Smooth muscle cell (in vitro differentiated cells): ENCODE measurements at regions not wholly inside any gene's neighbourhood (a gene's known extent, or its start where the extent isn't known, plus 50 kb on each side); places are given as distances from the start of the nearest gene placed in this dataset.

ENCODE experiments used
- DNase-seq: peaks from one replicate; lab custom pipeline; 2025; ENCODE audit not compliant: unreplicated experiment; lab: John Stamatoyannopoulos, UW
- H2AFZ ChIP-seq: fragments of 200-600 bp; sonication (generic); 2 replicates; pipeline ENCODE4 v1.6.0; 2016; ENCODE audit warnings: antibody characterized with exemption, low read depth, mild to moderate bottlenecking
- H3F3A ChIP-seq: fragments of 200-600 bp; sonication (generic); 2 replicates; pipeline ENCODE4 v1.6.0; 2017; ENCODE audit warnings: antibody characterized with exemption, low read depth
- H3K27ac ChIP-seq: fragments of 200-600 bp; sonication (generic); 2 replicates; pipeline ENCODE4 v1.5.1; 2016; ENCODE audit warnings: low read depth, mild to moderate bottlenecking
- H3K27me3 ChIP-seq: fragments of 200-600 bp; sonication (generic); 2 replicates; pipeline ENCODE4 v1.6.1; 2016; ENCODE audit warnings: low read depth, mild to moderate bottlenecking
- H3K36me3 ChIP-seq: fragments of 200-600 bp; sonication (generic); 2 replicates; pipeline ENCODE4 v1.5.1; 2016; ENCODE audit warnings: low read depth
- H3K4me1 ChIP-seq: fragments of 200-600 bp; sonication (generic); 2 replicates; pipeline ENCODE4 v1.5.1; 2016; ENCODE audit warnings: low read depth
- H3K4me2 ChIP-seq: fragments of 200-600 bp; sonication (generic); 2 replicates; pipeline ENCODE4 v1.6.0; 2016; ENCODE audit warnings: mild to moderate bottlenecking
- H3K4me3 ChIP-seq: fragments of 200-600 bp; sonication (generic); 2 replicates; pipeline ENCODE4 v1.5.1; 2016; ENCODE audit warnings: mild to moderate bottlenecking
- H3K79me2 ChIP-seq: fragments of 200-600 bp; sonication (generic); 2 replicates; pipeline ENCODE4 v1.6.0; 2016; ENCODE audit warnings: low read depth, mild to moderate bottlenecking
- H3K9ac ChIP-seq: fragments of 200-600 bp; sonication (generic); 2 replicates; pipeline ENCODE4 v1.6.0; 2016; ENCODE audit warnings: low read depth
- H3K9me3 ChIP-seq: fragments of 200-600 bp; sonication (generic); replicated peaks from 2 replicates; pipeline ENCODE4 v1.5.1; 2016; ENCODE audit warnings: low read depth
- H4K20me1 ChIP-seq: fragments of 200-600 bp; sonication (generic); 2 replicates; pipeline ENCODE4 v1.6.0; 2016; ENCODE audit warnings: low read depth
- CTCF ChIP-seq: fragments of 200-600 bp; sonication (generic); IDR thresholded peaks from 2 replicates; pipeline ENCODE4 v1.5.1; 2017; ENCODE audit warnings: borderline replicate concordance, mild to moderate bottlenecking, antibody characterized with exemption; ENCODE audit not compliant: insufficient read depth, poor library complexity, severe bottlenecking
- WGBS: methylation state at CpG from one replicate; pipeline ENCODE4 v1.1.7; 2016; ENCODE audit warnings: low lambda C conversion rate; 5-methylcytosine and 5-hydroxymethylcytosine counted together

- no peaks in the 10 kb centered on the region for H3K36me3 ChIP-seq
- H2AFZ ChIP-seq, result no peak overlapping the region
- 98% methylated on average over 3 of the region's 3 CpGs for WGBS
- no peaks in the 10 kb centered on the region for H3F3A ChIP-seq
- H3K79me2 ChIP-seq, result no peaks in the 10 kb centered on the region
- H3K9me3 ChIP-seq, result no peaks in the 10 kb centered on the region
- no peaks in the 10 kb centered on the region for H3K27me3 ChIP-seq
- H3K4me3 ChIP-seq, result no peak overlapping the region
- H3K27ac ChIP-seq, result no peak overlapping the region
- H3K4me1 ChIP-seq, result no peaks in the 10 kb centered on the region
- no peak overlapping the region for H3K9ac ChIP-seq
- H4K20me1 ChIP-seq, result no peaks in the 10 kb centered on the region
- no peak for TF ChIP-seq CTCF
- DNase-seq, result no peak
- H3K4me2 ChIP-seq, result no peak overlapping the region
These were observed 113.4 kb upstream of the TAS2R1 start for GRCh38 chr5:9743507-9743906.

- Histone ChIP-seq H3K36me3 (no peaks in the 10 kb centered on the region), H3K4me3 (no peak overlapping the region), H3F3A (no peaks in the 10 kb centered on the region), H3K4me1 (no peaks in the 10 kb centered on the region), H3K9ac (no peak overlapping the region), H3K79me2 (no peaks in the 10 kb centered on the region), H3K4me2 (no peak overlapping the region), H4K20me1 (no peaks in the 10 kb centered on the region), H3K27ac (no peak overlapping the region), H2AFZ (no peak overlapping the region), H3K27me3 (no peaks in the 10 kb centered on the region), H3K9me3 (no peaks in the 10 kb centered on the region)
- no peak for TF ChIP-seq CTCF
- 100% methylated on average over 1 of the region's 1 CpG for WGBS
- no peak for DNase-seq
These were observed 112.7 kb upstream of the TAS2R1 start for GRCh38 chr5:9742848-9743247.

- H3K27me3 ChIP-seq, result no peaks in the 10 kb centered on the region
- no peak overlapping the region for H2AFZ ChIP-seq
- 79% methylated on average over 3 of the region's 3 CpGs for WGBS
- H3K9me3 ChIP-seq, result no peaks in the 10 kb centered on the region
- DNase-seq, result no peak
- H3K27ac ChIP-seq, result no peak overlapping the region
- H3F3A ChIP-seq, result no peaks in the 10 kb centered on the region
- H3K4me3 ChIP-seq, result no peak overlapping the region
- no peaks in the 10 kb centered on the region for H3K4me1 ChIP-seq
- H3K79me2 ChIP-seq, result no peaks in the 10 kb centered on the region
- H4K20me1 ChIP-seq, result no peaks in the 10 kb centered on the region
- no peak overlapping the region for H3K4me2 ChIP-seq
- H3K36me3 ChIP-seq, result no peaks in the 10 kb centered on the region
- TF ChIP-seq CTCF, result no peak
- H3K9ac ChIP-seq, result no peak overlapping the region
These were observed 109.0 kb upstream of the TAS2R1 start for GRCh38 chr5:9739135-9739534.

GRCh38 chr5:9737265-9737664 lies 107.1 kb upstream of the TAS2R1 start:
- Histone ChIP-seq H3K4me2 (no peak overlapping the region), H4K20me1 (no peaks in the 10 kb centered on the region), H3K79me2 (no peaks in the 10 kb centered on the region), H3K4me3 (no peak overlapping the region), H3K27ac (no peak overlapping the region), H3K27me3 (no peaks in the 10 kb centered on the region), H3K9me3 (no peaks in the 10 kb centered on the region), H3K9ac (no peak overlapping the region), H3K36me3 (no peaks in the 10 kb centered on the region), H2AFZ (no peak overlapping the region), H3F3A (no peaks in the 10 kb centered on the region), H3K4me1 (no peaks in the 10 kb centered on the region)
- WGBS, result 89% methylated on average over 4 of the region's 4 CpGs
- no peak for DNase-seq
- TF ChIP-seq CTCF, result no peak
